ENCODE measurements at regions not wholly inside any gene's neighbourhood (a gene's known extent, or its start where the extent isn't known, plus 50 kb on each side); places are given as distances from the start of the nearest gene placed in this dataset.

DNA sequence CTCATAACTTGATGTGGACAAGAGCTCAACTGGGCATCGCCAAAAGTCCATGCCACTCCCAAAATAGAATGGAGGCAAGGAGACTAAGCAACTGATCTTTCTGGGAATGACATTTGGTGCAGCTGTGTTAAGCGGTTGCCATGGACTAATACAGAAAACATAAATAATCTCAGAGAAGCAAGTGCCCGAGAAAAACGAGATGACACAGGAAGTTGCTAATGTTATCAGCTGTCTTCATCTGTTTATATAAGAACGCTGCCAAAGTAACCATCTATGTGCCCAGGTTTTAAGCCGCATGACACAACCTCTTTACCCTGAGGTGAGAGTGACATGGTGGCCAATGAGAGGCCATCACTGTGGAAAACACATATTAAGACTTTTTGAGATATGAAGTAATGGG, 54.9 kb upstream of the SACS start:
- Histone ChIP-seq H3K27ac (no peak overlapping the region), H3K36me3 (no peaks in the 10 kb centered on the region), H3K9me3 (no peaks in the 10 kb centered on the region), H3K4me3 (no peak overlapping the region), H3K27me3 (no peaks in the 10 kb centered on the region), H3K4me1 (no peaks in the 10 kb centered on the region)
- no peak for TF ChIP-seq POLR2AphosphoS5 (IDR thresholded peaks at IDR 0.05; ENCODE audit: insufficient read depth in 1 of 2, low read depth in 1 of 2)
- TF ChIP-seq, protein P1, sequence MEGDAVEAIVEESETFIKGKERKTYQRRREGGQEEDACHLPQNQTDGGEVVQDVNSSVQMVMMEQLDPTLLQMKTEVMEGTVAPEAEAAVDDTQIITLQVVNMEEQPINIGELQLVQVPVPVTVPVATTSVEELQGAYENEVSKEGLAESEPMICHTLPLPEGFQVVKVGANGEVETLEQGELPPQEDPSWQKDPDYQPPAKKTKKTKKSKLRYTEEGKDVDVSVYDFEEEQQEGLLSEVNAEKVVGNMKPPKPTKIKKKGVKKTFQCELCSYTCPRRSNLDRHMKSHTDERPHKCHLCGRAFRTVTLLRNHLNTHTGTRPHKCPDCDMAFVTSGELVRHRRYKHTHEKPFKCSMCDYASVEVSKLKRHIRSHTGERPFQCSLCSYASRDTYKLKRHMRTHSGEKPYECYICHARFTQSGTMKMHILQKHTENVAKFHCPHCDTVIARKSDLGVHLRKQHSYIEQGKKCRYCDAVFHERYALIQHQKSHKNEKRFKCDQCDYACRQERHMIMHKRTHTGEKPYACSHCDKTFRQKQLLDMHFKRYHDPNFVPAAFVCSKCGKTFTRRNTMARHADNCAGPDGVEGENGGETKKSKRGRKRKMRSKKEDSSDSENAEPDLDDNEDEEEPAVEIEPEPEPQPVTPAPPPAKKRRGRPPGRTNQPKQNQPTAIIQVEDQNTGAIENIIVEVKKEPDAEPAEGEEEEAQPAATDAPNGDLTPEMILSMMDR (IDR thresholded peaks at IDR 0.05) = no peak
- TF ChIP-seq POLR2A (IDR thresholded peaks at IDR 0.05) = no peak
- intact Hi-C loops (cut with DNase I) = no loop called here
- no peak for DNase-seq (ENCODE audit: extremely low spot score in 2 of 2)

DNA sequence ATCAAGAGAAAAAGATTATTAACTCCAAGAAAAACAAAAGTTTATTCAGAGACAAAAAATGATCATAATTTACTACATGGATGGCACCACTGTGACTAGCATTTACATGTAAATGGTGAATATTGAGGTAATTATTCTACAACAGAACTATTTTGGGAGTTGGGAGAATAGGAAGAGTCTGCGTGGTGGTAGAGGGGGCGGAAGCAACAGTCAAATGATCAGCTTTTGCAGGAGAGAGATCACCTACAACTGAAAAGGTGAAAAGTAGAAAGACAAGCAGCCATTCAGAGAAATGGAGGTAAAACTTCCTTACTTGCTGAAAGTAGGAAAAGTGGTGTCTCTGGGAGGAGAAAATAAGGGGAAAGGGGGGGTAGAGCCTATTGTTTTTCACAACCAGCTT, 62.8 kb upstream of the SACS start:
- intact Hi-C loops (cut with DNase I) = no loop called here
- Histone ChIP-seq H3K36me3 (no peaks in the 10 kb centered on the region), H3K4me3 (no peak overlapping the region), H3K4me1 (peaks cover 6% of the 10 kb centered on the region), H3K27me3 (no peaks in the 10 kb centered on the region), H3K9me3 (no peaks in the 10 kb centered on the region), H3K27ac (no peak overlapping the region)
- TF ChIP-seq, protein P1 (IDR thresholded peaks at IDR 0.05) = no peak
- TF ChIP-seq POLR2AphosphoS5 (IDR thresholded peaks at IDR 0.05; ENCODE audit: insufficient read depth in 1 of 2, low read depth in 1 of 2) (no peak), POLR2A (IDR thresholded peaks at IDR 0.05) (no peak)
- no peak for DNase-seq (ENCODE audit: extremely low spot score in 2 of 2)

DNA sequence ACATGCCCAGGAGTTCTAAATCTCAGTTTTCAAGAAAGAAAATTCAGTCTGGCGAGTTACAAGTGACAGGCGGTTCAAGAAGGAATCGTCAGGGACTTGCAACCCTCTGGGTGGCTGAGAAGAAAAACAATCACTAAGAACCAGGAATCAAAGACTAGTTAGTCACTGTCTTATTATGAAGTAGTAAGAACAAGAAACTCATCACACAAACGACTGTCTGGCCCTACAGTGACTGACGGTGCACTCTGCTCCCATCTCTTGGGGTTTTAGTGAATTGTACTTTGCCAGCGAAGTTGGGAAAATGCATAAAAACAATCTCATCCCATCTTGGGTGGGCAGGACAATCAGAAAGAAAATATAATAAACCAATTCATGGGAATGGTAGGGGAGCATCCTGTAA, 63.7 kb upstream of the SACS start:
- DNase-seq (ENCODE audit: extremely low spot score in 2 of 2) = no peak
- intact Hi-C loops (cut with DNase I) = no loop called here
- no peaks in the 10 kb centered on the region for H3K27me3 ChIP-seq

DNA sequence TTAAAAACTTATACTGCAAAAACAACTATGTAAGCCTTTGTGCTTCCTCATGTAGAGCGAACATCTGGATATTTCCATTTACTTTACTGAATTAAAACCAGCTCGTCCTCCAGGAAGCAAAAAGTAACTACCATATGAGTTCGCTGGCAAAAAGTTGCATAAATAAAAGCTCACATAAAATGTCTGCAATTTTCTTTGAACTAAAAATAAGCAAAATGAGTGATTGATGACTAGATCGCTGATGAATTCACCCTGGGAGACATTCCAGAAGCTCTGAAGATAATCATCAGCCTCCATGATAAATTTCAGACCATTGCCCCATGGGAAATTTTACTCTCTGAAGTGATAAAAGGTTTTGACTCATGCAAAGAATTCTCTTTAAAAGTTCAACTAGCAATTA, 67.3 kb upstream of the SACS start:
- peaks cover 15% of the 10 kb centered on the region for H3K4me1 ChIP-seq
- TF ChIP-seq POLR2A (IDR thresholded peaks at IDR 0.05) (no peak), POLR2AphosphoS5 (IDR thresholded peaks at IDR 0.05; ENCODE audit: insufficient read depth in 1 of 2, low read depth in 1 of 2) (no peak)
- TF ChIP-seq, protein P1 (IDR thresholded peaks at IDR 0.05) = no peak
- DNase-seq (ENCODE audit: extremely low spot score in 2 of 2) = no peak
- no peaks in the 10 kb centered on the region for H3K36me3 ChIP-seq
- no peaks in the 10 kb centered on the region for H3K27me3 ChIP-seq
- H3K4me3 ChIP-seq = no peak overlapping the region
- no peaks in the 10 kb centered on the region for H3K9me3 ChIP-seq
- no peak overlapping the region for H3K27ac ChIP-seq
- intact Hi-C loops (cut with DNase I) = no loop called here

More for the DNA sequence above, 63.7 kb upstream of the SACS start:
- H3K36me3 ChIP-seq = no peaks in the 10 kb centered on the region
- H3K4me3 ChIP-seq = no peak overlapping the region
- no peaks in the 10 kb centered on the region for H3K9me3 ChIP-seq
- peaks cover 6% of the 10 kb centered on the region for H3K4me1 ChIP-seq
- TF ChIP-seq POLR2A (IDR thresholded peaks at IDR 0.05) = no peak
- TF ChIP-seq, protein P1 (IDR thresholded peaks at IDR 0.05) = no peak
- TF ChIP-seq POLR2AphosphoS5 (IDR thresholded peaks at IDR 0.05; ENCODE audit: insufficient read depth in 1 of 2, low read depth in 1 of 2) = no peak
- H3K27ac ChIP-seq = no peak overlapping the region

DNA sequence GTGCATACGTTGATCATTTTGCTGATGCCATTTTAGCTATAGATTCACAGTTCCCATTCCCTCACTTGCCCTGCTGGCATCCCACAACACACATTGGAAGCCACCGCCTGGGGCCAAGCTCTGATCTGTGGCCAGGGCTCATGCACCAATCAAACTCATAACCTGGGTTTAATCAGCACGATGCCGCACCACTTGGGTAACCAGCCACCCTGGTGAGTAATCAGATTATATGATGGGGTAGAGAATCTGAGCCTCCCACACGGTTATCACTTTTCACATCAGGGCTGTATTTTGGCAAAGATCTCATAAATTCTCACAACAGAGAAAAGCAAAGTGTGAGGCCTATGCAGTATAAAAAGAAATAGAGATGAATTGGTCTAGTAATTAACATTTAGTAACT, 66.0 kb upstream of the TNFRSF19 start:
- Histone ChIP-seq H3K36me3 (no peaks in the 10 kb centered on the region), H3K9me3 (no peaks in the 10 kb centered on the region), H3K4me1 (peaks cover 26% of the 10 kb centered on the region), H3K27ac (peak overlapping the region; percentile 23), H3K27me3 (no peaks in the 10 kb centered on the region), H3K4me3 (no peak overlapping the region)
- no peak for DNase-seq (ENCODE audit: extremely low spot score in 2 of 2)
- intact Hi-C loops (cut with DNase I) = no loop called here
- no peak for TF ChIP-seq POLR2AphosphoS5 (IDR thresholded peaks at IDR 0.05; ENCODE audit: insufficient read depth in 1 of 2, low read depth in 1 of 2)
- no peak for TF ChIP-seq POLR2A (IDR thresholded peaks at IDR 0.05)
- TF ChIP-seq, protein P1 (IDR thresholded peaks at IDR 0.05) = no peak

Data from vagina (tissue), 2 donors.